ENCODE measurements at regions not wholly inside any gene's neighbourhood (a gene's known extent, or its start where the extent isn't known, plus 50 kb on each side); places are given as distances from the start of the nearest gene placed in this dataset.

- H3K36me3 ChIP-seq (ENCODE audit: control insufficient read depth in 2 of 2, extremely low read depth in 1 of 2, insufficient read depth in 2 of 2, low read length in 2 of 2), result no peaks in the 10 kb centered on the region
- TF ChIP-seq JUN (IDR thresholded peaks at IDR 0.05; ENCODE audit: borderline replicate concordance, insufficient read depth, insufficient read length, low read depth) (no peak), FOS (IDR thresholded peaks at IDR 0.05; ENCODE audit: borderline replicate concordance, insufficient read depth, low read length) (no peak), MAX (IDR thresholded peaks at IDR 0.05; ENCODE audit: insufficient read depth, insufficient read length) (no peak), GATA2 (IDR thresholded peaks at IDR 0.05; ENCODE audit: insufficient read depth, insufficient read length, low read depth, low read length) (no peak), POLR2A (IDR thresholded peaks at IDR 0.05; ENCODE audit: low read depth, low read length) (no peak), MYC (IDR thresholded peaks at IDR 0.05; ENCODE audit: low read depth, low read length) (no peak), POLR2AphosphoS5 (IDR thresholded peaks at IDR 0.05; ENCODE audit: insufficient read depth, low read depth, low read length) (no peak), EZH2 (IDR thresholded peaks at IDR 0.05; ENCODE audit: borderline replicate concordance, low read depth, low read length, severe bottlenecking) (no peak)
- TF ChIP-seq, protein P1, sequence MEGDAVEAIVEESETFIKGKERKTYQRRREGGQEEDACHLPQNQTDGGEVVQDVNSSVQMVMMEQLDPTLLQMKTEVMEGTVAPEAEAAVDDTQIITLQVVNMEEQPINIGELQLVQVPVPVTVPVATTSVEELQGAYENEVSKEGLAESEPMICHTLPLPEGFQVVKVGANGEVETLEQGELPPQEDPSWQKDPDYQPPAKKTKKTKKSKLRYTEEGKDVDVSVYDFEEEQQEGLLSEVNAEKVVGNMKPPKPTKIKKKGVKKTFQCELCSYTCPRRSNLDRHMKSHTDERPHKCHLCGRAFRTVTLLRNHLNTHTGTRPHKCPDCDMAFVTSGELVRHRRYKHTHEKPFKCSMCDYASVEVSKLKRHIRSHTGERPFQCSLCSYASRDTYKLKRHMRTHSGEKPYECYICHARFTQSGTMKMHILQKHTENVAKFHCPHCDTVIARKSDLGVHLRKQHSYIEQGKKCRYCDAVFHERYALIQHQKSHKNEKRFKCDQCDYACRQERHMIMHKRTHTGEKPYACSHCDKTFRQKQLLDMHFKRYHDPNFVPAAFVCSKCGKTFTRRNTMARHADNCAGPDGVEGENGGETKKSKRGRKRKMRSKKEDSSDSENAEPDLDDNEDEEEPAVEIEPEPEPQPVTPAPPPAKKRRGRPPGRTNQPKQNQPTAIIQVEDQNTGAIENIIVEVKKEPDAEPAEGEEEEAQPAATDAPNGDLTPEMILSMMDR (IDR thresholded peaks at IDR 0.05; ENCODE audit: extremely low read depth in 1 of 2, insufficient read depth in 1 of 2, low read depth in 1 of 2, low read length in 2 of 2), result no peak
- no peak for FAIRE-seq
Measured at GRCh38 chr7:1348823-1349335, 110.4 kb downstream of the MICALL2 start.

More at GRCh38 chr7:1348823-1349335, 110.4 kb downstream of the MICALL2 start:
- Histone ChIP-seq H3K27me3 (ENCODE audit: control insufficient read depth in 2 of 2, insufficient read depth in 2 of 2, low read length in 2 of 2) (no peaks in the 10 kb centered on the region), H3K4me1 (ENCODE audit: control insufficient read depth, extremely low read depth, insufficient read depth, low read length) (no peaks in the 10 kb centered on the region), H3K9ac (replicated peaks; ENCODE audit: extremely low read depth, insufficient read depth, low read length) (no peak overlapping the region), H3K9me3 (replicated peaks; ENCODE audit: control insufficient read depth, insufficient read depth, low read length) (no peaks in the 10 kb centered on the region), H3K4me3 (replicated peaks in 1 of 3; ENCODE audit: insufficient read depth in 1 of 3, low read depth in 1 of 3, low read length in 3 of 3) (no peak overlapping the region), H3K9me1 (replicated peaks; ENCODE audit: control insufficient read depth, extremely low read depth, insufficient read depth, low read length) (no peaks in the 10 kb centered on the region), H4K20me1 (replicated peaks; ENCODE audit: control insufficient read depth, extremely low read depth, insufficient read depth, low read length) (no peaks in the 10 kb centered on the region), H2AFZ (ENCODE audit: low read depth, low read length) (no peak overlapping the region), H3K27ac (ENCODE audit: insufficient read depth, low read depth, low read length) (no peak overlapping the region), H3K79me2 (ENCODE audit: control insufficient read depth, insufficient read depth, low read length) (no peaks in the 10 kb centered on the region), H3K4me2 (ENCODE audit: insufficient read depth, low read length) (no peak overlapping the region)
- CTCF ChIA-PET, result no interaction called here
- dilution Hi-C loops (cut with MboI; ENCODE audit: extremely low pct_ligation_motif_present, low sequenced_read_pairs), result no loop called here
- intact Hi-C loops (cut with micrococcal nuclease), result no loop called here
- BruUV-seq (replicated peaks), result no TSS peak
- no peak for DNase-seq (ENCODE audit: low read depth, low spot score)
- POLR2A ChIA-PET, result no interaction called here
